Panc1 (cell line): ENCODE measurements at regions not wholly inside any gene's neighbourhood (a gene's known extent, or its start where the extent isn't known, plus 50 kb on each side); places are given as distances from the start of the nearest gene placed in this dataset.

Experiments used
- ATAC-seq: fragments of 200-7000 bp; cut with Tn5 transposase; 2 replicates; pipeline ENCODE4 v1.9.1; 2020; ENCODE audit warnings: mild to moderate bottlenecking, moderate library complexity
- BruUV-seq: library from RNA; stranded (reverse); fragments of 400-500 nt; replicated peaks from 2 replicates; lab custom pipeline; 2021; lab: Mats Ljungman, UMichigan
- CTCF ChIA-PET: fragments of 300-600 bp; sonication (Branson Sonifier 250); formaldehyde crosslinking; loops from one replicate; lab custom pipeline; 2022; ENCODE audit warnings: antibody characterized with exemption; lab: Charles Lee
- POLR2A ChIA-PET: fragments of 300-600 bp; sonication (Branson Sonifier 250); formaldehyde crosslinking; loops from one replicate; lab custom pipeline; 2022; ENCODE audit warnings: antibody characterized with exemption; lab: Charles Lee
- DNase-seq: peaks from one replicate; pipeline ENCODE4 v3.0.0-alpha.2; 2010; ENCODE audit warnings: low read depth, low spot score
- H3K27ac ChIP-seq: 2 replicates; pipeline ENCODE4 v1.5.1; 2011; ENCODE audit warnings: mild to moderate bottlenecking, low read length, inconsistent platforms
- H3K27me3 ChIP-seq: fragments of 200-500 bp; sonication (Bioruptor generic); 2 replicates; pipeline ENCODE4 v1.6.0; 2014; ENCODE audit warnings: low read length, inconsistent platforms; ENCODE audit not compliant: control insufficient read depth, insufficient read depth
- H3K36me3 ChIP-seq: fragments of 200-500 bp; sonication (Bioruptor generic); 2 replicates; pipeline ENCODE4 v1.5.1; 2014; ENCODE audit warnings: inconsistent platforms, mild to moderate bottlenecking, low read length, moderate library complexity; ENCODE audit not compliant: control insufficient read depth, insufficient read depth
- H3K4me1 ChIP-seq: 2 replicates; pipeline ENCODE4 v1.5.1; 2011; ENCODE audit warnings: inconsistent platforms, mild to moderate bottlenecking, low read length, moderate library complexity; ENCODE audit not compliant: control insufficient read depth, insufficient read depth
- H3K4me3 ChIP-seq, 2 experiments: 2 replicates each; pipeline ENCODE4 v1.5.1; 2011 to 2012; ENCODE audit warnings: low read depth in 2 of 2, low read length in 2 of 2, mild to moderate bottlenecking in 2 of 2, inconsistent platforms in 1 of 2, moderate library complexity in 1 of 2
- H3K9me3 ChIP-seq: fragments of 200-500 bp; sonication (Bioruptor generic); 2 replicates; pipeline ENCODE4 v1.5.1; 2014; ENCODE audit warnings: low read depth, mild to moderate bottlenecking, inconsistent platforms, low read length, moderate library complexity; ENCODE audit not compliant: control insufficient read depth, insufficient read depth
- POLR2AphosphoS5 ChIP-seq: IDR thresholded peaks from 2 replicates; pipeline ENCODE4 v1.6.1; 2012; ENCODE audit warnings: mild to moderate bottlenecking, low read depth, low read length, moderate library complexity
- SIN3A ChIP-seq: IDR thresholded peaks from 2 replicates; pipeline ENCODE4 v1.6.1; 2012; ENCODE audit warnings: low read depth, mild to moderate bottlenecking, low read length, moderate library complexity, borderline replicate concordance; ENCODE audit not compliant: insufficient read depth
- TCF7L2 ChIP-seq: IDR thresholded peaks from 2 replicates; pipeline ENCODE4 v1.6.1; 2011; ENCODE audit warnings: mild to moderate bottlenecking, low read depth, low read length, inconsistent platforms
- in situ Hi-C: cut with HindIII; loops from 2 replicates; pipeline ENCODE4 v1.10.0; 2016; ENCODE audit warnings: low sequenced_read_pairs, low pct_unique_long_range_greater_than_20kb
- intact Hi-C: fragments of 100-400 bp; cut with micrococcal nuclease; formaldehyde crosslinking; loops from one replicate; pipeline ENCODE4 v1.10.0; 2022; ENCODE audit not compliant: unreplicated experiment
- TF ChIP-seq, protein P1 (sequence below), 2 experiments: IDR thresholded peaks; 2 replicates each; pipeline ENCODE4 v1.6.1; 2011 to 2012; ENCODE audit warnings: low read depth in 2 of 2, control low read depth in 1 of 2, low read length in 1 of 2, mild to moderate bottlenecking in 1 of 2, moderate library complexity in 1 of 2; ENCODE audit not compliant: insufficient read depth in 1 of 2
- TF ChIP-seq, protein P2 (sequence below): fragments of 450-650 bp; IDR thresholded peaks from 2 replicates; pipeline ENCODE4 v1.5.1; 2017; ENCODE audit warnings: mild to moderate bottlenecking

DNA sequence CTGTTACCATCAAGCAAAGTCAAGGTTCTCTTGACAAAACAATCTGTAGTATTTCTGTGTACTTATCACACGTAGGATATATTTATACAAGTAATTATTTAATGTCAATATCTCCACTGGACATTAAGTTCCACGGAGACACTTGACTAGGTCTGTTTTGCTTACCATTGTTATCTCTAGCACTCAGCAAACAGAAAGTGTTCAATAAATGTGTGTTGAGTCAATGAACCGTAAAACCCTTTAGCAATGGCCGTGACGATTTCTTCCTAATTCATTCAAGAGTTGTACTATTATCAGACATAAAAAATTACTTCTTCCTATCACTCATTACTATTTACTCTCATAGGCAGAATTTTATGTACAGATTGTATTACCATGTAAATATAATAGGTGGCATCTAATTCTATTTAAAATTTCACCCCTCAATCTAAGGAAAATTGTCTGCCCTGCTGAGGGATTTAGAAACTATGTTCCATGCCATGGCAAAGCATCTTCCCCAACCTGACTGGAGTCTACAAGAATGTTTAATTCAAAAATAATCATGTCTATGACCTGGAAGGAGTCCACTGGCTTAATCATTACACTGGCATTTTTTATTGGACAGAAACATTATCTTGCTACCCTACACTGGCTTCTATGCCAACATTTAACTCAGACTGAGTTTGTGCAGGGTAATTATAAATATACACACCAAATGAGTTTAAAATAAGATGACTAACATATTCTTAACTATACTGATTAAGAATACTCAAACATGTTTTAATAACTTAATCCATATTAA lies 301.9 kb downstream of the ZEB2 start:
- ChIA-PET CTCF (no interaction called here), POLR2A (no interaction called here)
- BruUV-seq: no TSS peak
- in situ Hi-C loops: no loop called here
- H3K36me3 ChIP-seq: no peaks in the 10 kb centered on the region
- TF ChIP-seq POLR2AphosphoS5 (no peak), TCF7L2 (no peak), SIN3A (no peak)
- TF ChIP-seq, protein P1, sequence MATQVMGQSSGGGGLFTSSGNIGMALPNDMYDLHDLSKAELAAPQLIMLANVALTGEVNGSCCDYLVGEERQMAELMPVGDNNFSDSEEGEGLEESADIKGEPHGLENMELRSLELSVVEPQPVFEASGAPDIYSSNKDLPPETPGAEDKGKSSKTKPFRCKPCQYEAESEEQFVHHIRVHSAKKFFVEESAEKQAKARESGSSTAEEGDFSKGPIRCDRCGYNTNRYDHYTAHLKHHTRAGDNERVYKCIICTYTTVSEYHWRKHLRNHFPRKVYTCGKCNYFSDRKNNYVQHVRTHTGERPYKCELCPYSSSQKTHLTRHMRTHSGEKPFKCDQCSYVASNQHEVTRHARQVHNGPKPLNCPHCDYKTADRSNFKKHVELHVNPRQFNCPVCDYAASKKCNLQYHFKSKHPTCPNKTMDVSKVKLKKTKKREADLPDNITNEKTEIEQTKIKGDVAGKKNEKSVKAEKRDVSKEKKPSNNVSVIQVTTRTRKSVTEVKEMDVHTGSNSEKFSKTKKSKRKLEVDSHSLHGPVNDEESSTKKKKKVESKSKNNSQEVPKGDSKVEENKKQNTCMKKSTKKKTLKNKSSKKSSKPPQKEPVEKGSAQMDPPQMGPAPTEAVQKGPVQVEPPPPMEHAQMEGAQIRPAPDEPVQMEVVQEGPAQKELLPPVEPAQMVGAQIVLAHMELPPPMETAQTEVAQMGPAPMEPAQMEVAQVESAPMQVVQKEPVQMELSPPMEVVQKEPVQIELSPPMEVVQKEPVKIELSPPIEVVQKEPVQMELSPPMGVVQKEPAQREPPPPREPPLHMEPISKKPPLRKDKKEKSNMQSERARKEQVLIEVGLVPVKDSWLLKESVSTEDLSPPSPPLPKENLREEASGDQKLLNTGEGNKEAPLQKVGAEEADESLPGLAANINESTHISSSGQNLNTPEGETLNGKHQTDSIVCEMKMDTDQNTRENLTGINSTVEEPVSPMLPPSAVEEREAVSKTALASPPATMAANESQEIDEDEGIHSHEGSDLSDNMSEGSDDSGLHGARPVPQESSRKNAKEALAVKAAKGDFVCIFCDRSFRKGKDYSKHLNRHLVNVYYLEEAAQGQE (IDR thresholded peaks at IDR 0.05; ENCODE audit: insufficient read depth in 1 of 2, low read depth in 2 of 2, low read length in 1 of 2): no peak
- TF ChIP-seq, protein P2, sequence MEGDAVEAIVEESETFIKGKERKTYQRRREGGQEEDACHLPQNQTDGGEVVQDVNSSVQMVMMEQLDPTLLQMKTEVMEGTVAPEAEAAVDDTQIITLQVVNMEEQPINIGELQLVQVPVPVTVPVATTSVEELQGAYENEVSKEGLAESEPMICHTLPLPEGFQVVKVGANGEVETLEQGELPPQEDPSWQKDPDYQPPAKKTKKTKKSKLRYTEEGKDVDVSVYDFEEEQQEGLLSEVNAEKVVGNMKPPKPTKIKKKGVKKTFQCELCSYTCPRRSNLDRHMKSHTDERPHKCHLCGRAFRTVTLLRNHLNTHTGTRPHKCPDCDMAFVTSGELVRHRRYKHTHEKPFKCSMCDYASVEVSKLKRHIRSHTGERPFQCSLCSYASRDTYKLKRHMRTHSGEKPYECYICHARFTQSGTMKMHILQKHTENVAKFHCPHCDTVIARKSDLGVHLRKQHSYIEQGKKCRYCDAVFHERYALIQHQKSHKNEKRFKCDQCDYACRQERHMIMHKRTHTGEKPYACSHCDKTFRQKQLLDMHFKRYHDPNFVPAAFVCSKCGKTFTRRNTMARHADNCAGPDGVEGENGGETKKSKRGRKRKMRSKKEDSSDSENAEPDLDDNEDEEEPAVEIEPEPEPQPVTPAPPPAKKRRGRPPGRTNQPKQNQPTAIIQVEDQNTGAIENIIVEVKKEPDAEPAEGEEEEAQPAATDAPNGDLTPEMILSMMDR: no peak
- H3K27me3 ChIP-seq: no peaks in the 10 kb centered on the region
- no peak for DNase-seq
- H3K4me1 ChIP-seq: no peaks in the 10 kb centered on the region
- no peak overlapping the region for H3K4me3 ChIP-seq
- no peak for ATAC-seq
- H3K27ac ChIP-seq: no peak overlapping the region
- H3K9me3 ChIP-seq: no peaks in the 10 kb centered on the region
- intact Hi-C loops: no loop called here

DNA sequence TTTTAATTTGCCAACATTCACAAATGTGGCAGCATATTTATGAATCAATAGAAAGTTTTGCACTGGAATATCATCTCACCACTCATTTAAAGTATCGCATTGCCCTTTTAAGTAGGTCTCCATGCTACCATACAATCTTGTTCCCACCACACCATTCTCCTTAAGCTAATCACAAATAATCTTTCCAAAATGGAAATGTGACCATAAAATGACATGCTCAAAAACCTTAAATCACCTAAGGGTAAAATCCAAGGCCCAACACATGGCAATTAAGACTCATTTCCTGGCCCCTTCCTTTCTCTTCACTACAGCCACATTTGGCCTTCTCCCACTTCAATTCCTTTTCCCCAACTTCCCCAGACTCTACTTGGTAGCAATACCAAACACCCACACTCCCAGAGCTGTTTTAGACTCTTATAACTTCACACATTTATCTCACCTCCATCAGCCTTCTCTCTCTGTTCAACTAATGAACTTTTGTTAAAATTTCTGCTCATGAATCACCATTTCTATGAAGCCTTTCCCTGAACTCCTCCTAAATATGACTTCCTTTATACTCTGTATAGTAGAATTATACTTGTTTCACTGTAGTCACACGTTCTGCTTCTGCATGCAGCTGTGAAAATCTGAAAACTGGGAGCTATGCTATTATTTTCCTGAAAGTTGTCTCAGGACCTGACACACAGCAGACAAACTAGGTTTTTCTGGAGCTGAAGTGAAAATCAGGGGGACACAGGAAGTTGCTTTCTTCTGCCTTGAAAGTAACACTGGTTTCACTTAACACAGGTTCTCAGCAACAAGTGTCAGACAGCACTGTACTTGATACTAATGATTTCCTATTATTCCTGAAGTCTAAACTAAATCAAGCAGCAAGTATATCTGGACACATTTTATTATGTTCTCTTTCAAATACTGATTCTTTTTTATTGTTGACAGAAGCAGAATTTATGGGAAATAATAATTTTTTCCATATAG lies 303.9 kb downstream of the ZEB2 start:
- BruUV-seq: no TSS peak
- H3K4me3 ChIP-seq: no peak overlapping the region
- TF ChIP-seq, protein P2: no peak
- TF ChIP-seq, protein P1 (IDR thresholded peaks at IDR 0.05; ENCODE audit: insufficient read depth in 1 of 2, low read depth in 2 of 2, low read length in 1 of 2): no peak
- TF ChIP-seq SIN3A (no peak), TCF7L2 (no peak), POLR2AphosphoS5 (no peak)
- ChIA-PET CTCF (no interaction called here), POLR2A (no interaction called here)
- no peak for DNase-seq
- no peak overlapping the region for H3K27ac ChIP-seq
- no peaks in the 10 kb centered on the region for H3K36me3 ChIP-seq
- ATAC-seq: no peak
- in situ Hi-C loops (no loop called here), intact Hi-C loops (no loop called here)
- no peaks in the 10 kb centered on the region for H3K9me3 ChIP-seq
- H3K27me3 ChIP-seq: no peaks in the 10 kb centered on the region
- no peaks in the 10 kb centered on the region for H3K4me1 ChIP-seq
